NCI-H1105 treated with DMSO at 0.1 percent for 48 hours (cell line): ENCODE measurements at regions not wholly inside any gene's neighbourhood (a gene's known extent, or its start where the extent isn't known, plus 50 kb on each side); places are given as distances from the start of the nearest gene placed in this dataset.

Experiments used
- DNase-seq: peaks from one replicate; lab custom pipeline; 2025; lab: John Stamatoyannopoulos, UW

DNA sequence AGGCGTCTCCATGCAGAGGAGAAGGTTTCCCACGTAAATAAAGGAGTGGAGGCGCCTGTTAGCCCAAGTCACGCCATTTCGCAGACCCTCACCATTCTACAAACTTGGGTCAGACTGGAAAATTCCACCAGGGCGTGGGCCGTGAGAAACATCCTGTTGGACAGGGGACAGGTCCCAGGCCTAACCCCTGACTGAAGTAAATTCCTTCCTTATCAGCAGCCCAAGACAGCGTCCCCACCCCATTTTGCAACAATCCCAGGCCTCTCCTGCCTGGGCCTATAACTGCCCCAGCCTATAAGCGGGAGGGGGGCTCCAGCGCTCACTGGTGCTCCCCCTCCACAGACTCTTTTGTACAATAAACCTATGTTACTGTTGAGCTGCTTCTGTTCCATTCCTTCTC is 57.3 kb upstream of the CBLN2 start:
- no peak for DNase-seq
